B cell (primary cell): ENCODE measurements at regions not wholly inside any gene's neighbourhood (a gene's known extent, or its start where the extent isn't known, plus 50 kb on each side); places are given as distances from the start of the nearest gene placed in this dataset.

Experiments used
- CTCF ChIP-seq: fragments of 200-600 bp; IDR thresholded peaks from one replicate; pipeline ENCODE4 v1.8.0; 2022; ENCODE audit warnings: antibody characterized with exemption, mild to moderate bottlenecking
- EZH2 ChIP-seq: IDR thresholded peaks from 2 replicates; pipeline ENCODE4 v1.6.1; 2012; ENCODE audit warnings: borderline replicate concordance, low read depth, mild to moderate bottlenecking, moderate library complexity, low read length; ENCODE audit not compliant: insufficient read depth, poor library complexity, severe bottlenecking

- TF ChIP-seq CTCF = no peak
- TF ChIP-seq EZH2 = no peak
These were observed 206.8 kb downstream of the SKIDA1 start for GRCh38 chr10:21318540-21319167.
